ENCODE measurements at regions not wholly inside any gene's neighbourhood (a gene's known extent, or its start where the extent isn't known, plus 50 kb on each side); places are given as distances from the start of the nearest gene placed in this dataset.

- Histone ChIP-seq H4K20me1 (ENCODE audit: control insufficient read depth, insufficient read depth) (no peaks in the 10 kb centered on the region), H3K27me3 (replicated peaks in 1 of 2; ENCODE audit: control insufficient read depth in 2 of 2, insufficient read depth in 2 of 2, low read length in 1 of 2) (peaks cover 0 to 11% of the 10 kb centered on the region in 2 experiments; a peak in 2 of 4 replicates), H3K4me2 (ENCODE audit: control insufficient read depth, insufficient read depth) (no peak overlapping the region), H3K4me1 (ENCODE audit: control insufficient read depth, insufficient read depth, low read length) (no peaks in the 10 kb centered on the region), H3K4me3 (no peak overlapping the region), H3K9ac (ENCODE audit: control insufficient read depth, insufficient read depth, low read length) (no peak overlapping the region), H3K79me2 (ENCODE audit: control insufficient read depth, insufficient read depth, low read length) (no peaks in the 10 kb centered on the region), H2AFZ (ENCODE audit: control insufficient read depth, low read depth, low read length) (no peak overlapping the region), H3K27ac (ENCODE audit: control insufficient read depth, insufficient read depth) (no peak overlapping the region), H3K36me3 (ENCODE audit: control insufficient read depth in 2 of 2, insufficient read depth in 2 of 2, low read length in 1 of 2) (no peaks in the 10 kb centered on the region), H3K9me3 (replicated peaks; ENCODE audit: control insufficient read depth, insufficient read depth, low read length) (no peaks in the 10 kb centered on the region)
- RAD21 ChIA-PET (ENCODE audit: unreplicated experiment), result no interaction called here
- in situ Hi-C loops (cut with MboI) (no loop called here), intact Hi-C loops (cut with micrococcal nuclease; ENCODE audit: unreplicated experiment) (no loop called here)
- no peak for DNase-seq (ENCODE audit: low read depth, low spot score)
- 61% methylated on average over 5 of the region's 5 CpGs for WGBS (ENCODE audit: insufficient coverage, insufficient replicate concordance, low lambda C conversion rate, missing lambda C conversion rate)
- POLR2A ChIA-PET, result no interaction called here
- no peak for FAIRE-seq
- no peak for ATAC-seq
- SMC1A ChIA-PET (ENCODE audit: uncharacterized antibody, unreplicated experiment), result no interaction called here
- CTCF ChIA-PET, result no interaction called here
- BruUV-seq (replicated peaks), result no TSS peak
- TF ChIP-seq, protein P1, sequence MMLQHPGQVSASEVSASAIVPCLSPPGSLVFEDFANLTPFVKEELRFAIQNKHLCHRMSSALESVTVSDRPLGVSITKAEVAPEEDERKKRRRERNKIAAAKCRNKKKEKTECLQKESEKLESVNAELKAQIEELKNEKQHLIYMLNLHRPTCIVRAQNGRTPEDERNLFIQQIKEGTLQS (IDR thresholded peaks at IDR 0.05; ENCODE audit: borderline replicate concordance, extremely low read depth, low read depth, low read length), result no peak
- TF ChIP-seq TARDBP (IDR thresholded peaks at IDR 0.05; ENCODE audit: borderline replicate concordance) (no peak), SREBF1 (IDR thresholded peaks at IDR 0.05; ENCODE audit: low read length) (no peak), SRF (IDR thresholded peaks at IDR 0.05; ENCODE audit: low read depth in 2 of 2, low read length in 2 of 2) (no peak), HDAC2 (IDR thresholded peaks at IDR 0.05) (no peak), ZBED1 (IDR thresholded peaks at IDR 0.05; ENCODE audit: borderline replicate concordance) (no peak), RUNX3 (IDR thresholded peaks at IDR 0.05; ENCODE audit: low read length) (no peak), ZZZ3 (IDR thresholded peaks at IDR 0.05; ENCODE audit: control insufficient read depth, insufficient read length, low read depth) (no peak), NBN (IDR thresholded peaks at IDR 0.05) (no peak), MEF2A (IDR thresholded peaks at IDR 0.05; ENCODE audit: insufficient read depth, low read depth, low read length) (no peak), STAT3 (IDR thresholded peaks at IDR 0.05; ENCODE audit: low read depth, low read length) (no peak), YY1 (IDR thresholded peaks at IDR 0.05; ENCODE audit: low read depth, low read length) (no peak), EED (IDR thresholded peaks at IDR 0.05; ENCODE audit: low read depth) (no peak), CHD4 (IDR thresholded peaks at IDR 0.05) (no peak)
- TF ChIP-seq, protein P2, sequence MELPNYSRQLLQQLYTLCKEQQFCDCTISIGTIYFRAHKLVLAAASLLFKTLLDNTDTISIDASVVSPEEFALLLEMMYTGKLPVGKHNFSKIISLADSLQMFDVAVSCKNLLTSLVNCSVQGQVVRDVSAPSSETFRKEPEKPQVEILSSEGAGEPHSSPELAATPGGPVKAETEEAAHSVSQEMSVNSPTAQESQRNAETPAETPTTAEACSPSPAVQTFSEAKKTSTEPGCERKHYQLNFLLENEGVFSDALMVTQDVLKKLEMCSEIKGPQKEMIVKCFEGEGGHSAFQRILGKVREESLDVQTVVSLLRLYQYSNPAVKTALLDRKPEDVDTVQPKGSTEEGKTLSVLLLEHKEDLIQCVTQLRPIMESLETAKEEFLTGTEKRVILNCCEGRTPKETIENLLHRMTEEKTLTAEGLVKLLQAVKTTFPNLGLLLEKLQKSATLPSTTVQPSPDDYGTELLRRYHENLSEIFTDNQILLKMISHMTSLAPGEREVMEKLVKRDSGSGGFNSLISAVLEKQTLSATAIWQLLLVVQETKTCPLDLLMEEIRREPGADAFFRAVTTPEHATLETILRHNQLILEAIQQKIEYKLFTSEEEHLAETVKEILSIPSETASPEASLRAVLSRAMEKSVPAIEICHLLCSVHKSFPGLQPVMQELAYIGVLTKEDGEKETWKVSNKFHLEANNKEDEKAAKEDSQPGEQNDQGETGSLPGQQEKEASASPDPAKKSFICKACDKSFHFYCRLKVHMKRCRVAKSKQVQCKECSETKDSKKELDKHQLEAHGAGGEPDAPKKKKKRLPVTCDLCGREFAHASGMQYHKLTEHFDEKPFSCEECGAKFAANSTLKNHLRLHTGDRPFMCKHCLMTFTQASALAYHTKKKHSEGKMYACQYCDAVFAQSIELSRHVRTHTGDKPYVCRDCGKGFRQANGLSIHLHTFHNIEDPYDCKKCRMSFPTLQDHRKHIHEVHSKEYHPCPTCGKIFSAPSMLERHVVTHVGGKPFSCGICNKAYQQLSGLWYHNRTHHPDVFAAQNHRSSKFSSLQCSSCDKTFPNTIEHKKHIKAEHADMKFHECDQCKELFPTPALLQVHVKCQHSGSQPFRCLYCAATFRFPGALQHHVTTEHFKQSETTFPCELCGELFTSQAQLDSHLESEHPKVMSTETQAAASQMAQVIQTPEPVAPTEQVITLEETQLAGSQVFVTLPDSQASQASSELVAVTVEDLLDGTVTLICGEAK (IDR thresholded peaks at IDR 0.05; ENCODE audit: borderline replicate concordance), result no peak
Observed at GRCh38 chr2:120600786-120601185, 134.9 kb upstream of the GLI2 start.

Data from GM12878 (cell line).